ENCODE measurements at regions not wholly inside any gene's neighbourhood (a gene's known extent, or its start where the extent isn't known, plus 50 kb on each side); places are given as distances from the start of the nearest gene placed in this dataset.

GRCh38 chr6:74834967-74835366, 370.9 kb downstream of the COL12A1 start:
- TF ChIP-seq, protein P1, sequence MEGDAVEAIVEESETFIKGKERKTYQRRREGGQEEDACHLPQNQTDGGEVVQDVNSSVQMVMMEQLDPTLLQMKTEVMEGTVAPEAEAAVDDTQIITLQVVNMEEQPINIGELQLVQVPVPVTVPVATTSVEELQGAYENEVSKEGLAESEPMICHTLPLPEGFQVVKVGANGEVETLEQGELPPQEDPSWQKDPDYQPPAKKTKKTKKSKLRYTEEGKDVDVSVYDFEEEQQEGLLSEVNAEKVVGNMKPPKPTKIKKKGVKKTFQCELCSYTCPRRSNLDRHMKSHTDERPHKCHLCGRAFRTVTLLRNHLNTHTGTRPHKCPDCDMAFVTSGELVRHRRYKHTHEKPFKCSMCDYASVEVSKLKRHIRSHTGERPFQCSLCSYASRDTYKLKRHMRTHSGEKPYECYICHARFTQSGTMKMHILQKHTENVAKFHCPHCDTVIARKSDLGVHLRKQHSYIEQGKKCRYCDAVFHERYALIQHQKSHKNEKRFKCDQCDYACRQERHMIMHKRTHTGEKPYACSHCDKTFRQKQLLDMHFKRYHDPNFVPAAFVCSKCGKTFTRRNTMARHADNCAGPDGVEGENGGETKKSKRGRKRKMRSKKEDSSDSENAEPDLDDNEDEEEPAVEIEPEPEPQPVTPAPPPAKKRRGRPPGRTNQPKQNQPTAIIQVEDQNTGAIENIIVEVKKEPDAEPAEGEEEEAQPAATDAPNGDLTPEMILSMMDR (IDR thresholded peaks at IDR 0.05; ENCODE audit: borderline replicate concordance, extremely low read depth, low read length, poor library complexity, severe bottlenecking), result no peak
- no peak for TF ChIP-seq EZH2 (IDR thresholded peaks at IDR 0.05; ENCODE audit: borderline replicate concordance, low read depth, low read length, severe bottlenecking)
